Lower leg skin (tissue), 4 donors: ENCODE measurements at regions not wholly inside any gene's neighbourhood (a gene's known extent, or its start where the extent isn't known, plus 50 kb on each side); places are given as distances from the start of the nearest gene placed in this dataset.

Experiments used
- DNase-seq, 2 donors: peaks; one replicate each; pipeline ENCODE4 v3.0.0-alpha.2; 2019; ENCODE audit warnings: low spot score in 2 of 2
- H3K4me3 ChIP-seq: fragments of 200-600 bp; sonication (generic); 2 replicates; pipeline ENCODE4 v1.5.1; 2017; ENCODE audit warnings: mild to moderate bottlenecking, low read depth; ENCODE audit not compliant: poor library complexity, severe bottlenecking
- CTCF ChIP-seq, 3 donors: fragments of 450-650 bp; IDR thresholded peaks; one replicate each; pipeline ENCODE4 v1.5.1; 2016; ENCODE audit warnings: antibody characterized with exemption in 3 of 3, mild to moderate bottlenecking in 3 of 3, moderate library complexity in 2 of 3
- POLR2A ChIP-seq, 2 donors: fragments of 450-650 bp; IDR thresholded peaks; one replicate each; pipeline ENCODE4 v1.6.1; 2016 to 2017; ENCODE audit warnings: antibody characterized with exemption in 2 of 2, mild to moderate bottlenecking in 1 of 2, moderate library complexity in 1 of 2
- WGBS, 2 donors: methylation state at CpG; one replicate each; pipeline ENCODE4 v1.1.5; 2018; 5-methylcytosine and 5-hydroxymethylcytosine counted together
- intact Hi-C: fragments of 100-400 bp; cut with DNase I; formaldehyde crosslinking; loops from one replicate; pipeline ENCODE4 v1.15.0; 2023; ENCODE audit warnings: low total_unique reads

DNA sequence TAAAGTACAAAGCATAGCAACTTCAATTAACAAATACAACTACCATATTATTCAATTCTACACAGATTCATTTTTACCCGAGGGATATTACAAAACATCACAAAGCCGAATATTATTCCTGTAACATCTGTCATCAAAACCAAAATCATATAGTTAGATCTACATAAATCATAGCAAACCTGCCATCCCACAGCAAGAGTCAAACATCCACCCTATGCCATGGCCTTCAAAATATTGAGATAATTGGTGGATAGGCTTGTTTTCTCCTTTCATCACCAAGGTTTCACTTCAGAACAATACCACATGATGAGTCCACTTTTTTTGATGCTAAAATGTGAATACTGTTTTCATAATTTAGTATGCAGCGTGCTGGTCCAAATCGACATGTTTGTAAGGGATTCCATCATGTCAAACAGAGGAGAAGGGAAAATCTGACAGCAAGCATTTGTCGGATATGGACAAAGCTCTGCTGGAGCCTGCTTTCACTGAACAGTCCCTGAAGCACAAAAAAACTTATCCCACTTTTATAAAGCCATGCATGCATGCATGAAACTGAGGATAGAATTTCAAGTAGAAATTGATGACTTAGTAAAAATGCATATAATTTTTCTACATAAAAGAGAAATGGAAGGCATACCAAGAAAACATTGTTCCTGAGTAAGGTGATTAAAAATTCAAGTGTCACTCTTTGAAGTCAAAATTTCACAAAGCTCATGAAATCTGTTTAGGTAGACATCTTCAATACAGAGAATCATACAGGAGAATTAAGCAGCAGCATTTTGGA is 494.1 kb downstream of the HACE1 start:
- DNase-seq: no peak
- no peak for TF ChIP-seq CTCF (IDR thresholded peaks at IDR 0.05)
- TF ChIP-seq POLR2A (IDR thresholded peaks at IDR 0.05): no peak
- intact Hi-C loops: no loop called here
- 65 to 68% methylated on average over 5 of the region's 5 CpGs for WGBS, 2 donors
- no peak overlapping the region for H3K4me3 ChIP-seq

GRCh38 chr6:104357928-104358327 is 501.8 kb downstream of the HACE1 start:
- 86 to 94% methylated on average over 3 of the region's 3 CpGs for WGBS, 2 donors
- intact Hi-C loops: no loop called here
- no peak for DNase-seq
- H3K4me3 ChIP-seq: no peak overlapping the region
- TF ChIP-seq POLR2A (IDR thresholded peaks at IDR 0.05) (no peak), CTCF (IDR thresholded peaks at IDR 0.05) (no peak)

GRCh38 chr6:104356197-104356596 is 503.5 kb downstream of the HACE1 start:
- intact Hi-C loops: no loop called here
- TF ChIP-seq POLR2A (IDR thresholded peaks at IDR 0.05): no peak
- no peak for TF ChIP-seq CTCF (IDR thresholded peaks at IDR 0.05)
- no peak for DNase-seq
- WGBS, 2 donors: 79 to 89% methylated on average over 5 of the region's 5 CpGs
- no peak overlapping the region for H3K4me3 ChIP-seq

DNA sequence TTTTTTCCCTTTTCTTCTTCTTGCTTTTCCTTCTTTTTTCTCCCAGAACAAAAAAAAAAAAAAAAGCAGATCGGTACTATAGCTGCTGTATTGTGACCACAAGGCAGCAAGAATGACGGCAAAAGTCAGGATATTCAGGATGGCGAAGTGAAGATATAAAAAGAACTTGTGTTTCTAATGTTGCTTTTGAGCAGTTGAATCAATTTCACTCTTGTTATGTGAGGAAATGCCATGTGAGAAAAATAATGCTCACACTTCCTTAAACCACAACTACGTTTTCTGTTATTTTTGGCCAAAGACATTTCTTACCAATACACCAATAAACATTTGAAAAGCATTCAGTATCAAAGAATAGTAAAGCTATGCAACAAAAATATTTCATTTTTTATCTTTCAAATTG is 510.5 kb downstream of the HACE1 start:
- no peak for TF ChIP-seq POLR2A (IDR thresholded peaks at IDR 0.05)
- no peak for TF ChIP-seq CTCF (IDR thresholded peaks at IDR 0.05)
- 57 to 63% methylated on average over 4 of the region's 4 CpGs for WGBS, 2 donors
- DNase-seq: no peak
- intact Hi-C loops: no loop called here
- no peak overlapping the region for H3K4me3 ChIP-seq

- WGBS, 2 donors: 90 to 96% methylated on average over 2 of the region's 2 CpGs
Observed at GRCh38 chr6:104344223-104344622, 515.5 kb downstream of the HACE1 start.

More at GRCh38 chr6:104344223-104344622, 515.5 kb downstream of the HACE1 start:
- no peak for DNase-seq
- no peak overlapping the region for H3K4me3 ChIP-seq
- intact Hi-C loops: no loop called here
- TF ChIP-seq POLR2A (IDR thresholded peaks at IDR 0.05) (no peak), CTCF (IDR thresholded peaks at IDR 0.05) (no peak)
